ENCODE measurements at regions not wholly inside any gene's neighbourhood (a gene's known extent, or its start where the extent isn't known, plus 50 kb on each side); places are given as distances from the start of the nearest gene placed in this dataset.

GRCh38 chrX:132568291-132568690, 79.5 kb upstream of the MBNL3 start:
- H3K27ac ChIP-seq (ENCODE audit: low read length): no peak overlapping the region
- no peak for ATAC-seq
- H3K9me3 ChIP-seq (ENCODE audit: control insufficient read depth, low read length): no peaks in the 10 kb centered on the region
- H3K4me1 ChIP-seq (ENCODE audit: control insufficient read depth, insufficient read depth, low read length): no peaks in the 10 kb centered on the region
- DNase-seq: peak in 1 of 3 donors; percentile 0
- 33% methylated on average over 2 of the region's 2 CpGs for WGBS
- intact Hi-C loops (cut with DNase I): no loop called here
- no peak overlapping the region for H3K4me3 ChIP-seq (ENCODE audit: low read length)
- H3K27me3 ChIP-seq (ENCODE audit: control insufficient read depth, insufficient read depth): no peaks in the 10 kb centered on the region

GRCh38 chrX:132565273-132565672, 76.4 kb upstream of the MBNL3 start:
- Histone ChIP-seq H3K4me1 (ENCODE audit: control insufficient read depth, insufficient read depth, low read length) (no peaks in the 10 kb centered on the region), H3K27ac (ENCODE audit: low read length) (no peak overlapping the region), H3K4me3 (ENCODE audit: low read length) (no peak overlapping the region), H3K27me3 (ENCODE audit: control insufficient read depth, insufficient read depth) (no peaks in the 10 kb centered on the region), H3K9me3 (ENCODE audit: control insufficient read depth, low read length) (no peaks in the 10 kb centered on the region)
- intact Hi-C loops (cut with DNase I): no loop called here
- no peak for DNase-seq
- WGBS: 75% methylated on average over 3 of the region's 3 CpGs
- ATAC-seq: no peak

- no peaks in the 10 kb centered on the region for H3K4me1 ChIP-seq (ENCODE audit: control insufficient read depth, insufficient read depth, low read length)
- WGBS: 54% methylated on average over 2 of the region's 2 CpGs
- intact Hi-C loops (cut with DNase I): no loop called here
- ATAC-seq (no peak), DNase-seq (peak in 1 of 3 donors; percentile 0)
- no peak overlapping the region for H3K4me3 ChIP-seq (ENCODE audit: low read length)
- H3K27me3 ChIP-seq (ENCODE audit: control insufficient read depth, insufficient read depth): no peaks in the 10 kb centered on the region
- H3K27ac ChIP-seq (ENCODE audit: low read length): no peak overlapping the region
- no peaks in the 10 kb centered on the region for H3K9me3 ChIP-seq (ENCODE audit: control insufficient read depth, low read length)
Measured at GRCh38 chrX:132563976-132564375, 75.1 kb upstream of the MBNL3 start.

DNA sequence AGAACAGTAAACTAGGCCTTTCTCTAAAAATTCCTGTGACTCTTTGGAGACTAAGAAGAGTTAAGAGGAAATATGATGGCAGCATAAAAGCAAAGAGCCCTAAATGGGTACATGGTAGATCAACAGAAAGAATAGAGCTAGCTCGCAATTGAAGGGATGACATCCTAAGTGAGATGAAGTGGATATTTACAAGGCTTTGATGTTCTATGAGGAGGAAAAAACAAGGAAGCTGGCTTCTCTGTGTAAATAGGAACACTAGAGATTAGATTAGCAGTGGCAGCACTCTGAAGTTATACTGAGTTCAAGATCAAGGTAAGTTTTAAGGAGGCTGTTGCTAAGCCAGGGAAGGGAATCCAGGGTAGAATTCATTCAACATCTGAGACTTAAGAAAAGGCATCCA, 73.1 kb upstream of the MBNL3 start:
- 96% methylated on average over 1 of the region's 1 CpG for WGBS
- no peaks in the 10 kb centered on the region for H3K4me1 ChIP-seq (ENCODE audit: control insufficient read depth, insufficient read depth, low read length)
- intact Hi-C loops (cut with DNase I): no loop called here
- no peaks in the 10 kb centered on the region for H3K27me3 ChIP-seq (ENCODE audit: control insufficient read depth, insufficient read depth)
- no peak overlapping the region for H3K4me3 ChIP-seq (ENCODE audit: low read length)
- H3K9me3 ChIP-seq (ENCODE audit: control insufficient read depth, low read length): no peaks in the 10 kb centered on the region
- H3K27ac ChIP-seq (ENCODE audit: low read length): no peak overlapping the region
- ATAC-seq (no peak), DNase-seq (no peak)

- Histone ChIP-seq H3K9me3 (ENCODE audit: control insufficient read depth, low read length) (no peaks in the 10 kb centered on the region), H3K27ac (ENCODE audit: low read length) (no peak overlapping the region), H3K27me3 (ENCODE audit: control insufficient read depth, insufficient read depth) (no peaks in the 10 kb centered on the region), H3K4me1 (ENCODE audit: control insufficient read depth, insufficient read depth, low read length) (no peaks in the 10 kb centered on the region), H3K4me3 (ENCODE audit: low read length) (no peak overlapping the region)
- ATAC-seq (no peak), DNase-seq (no peak)
- intact Hi-C loops (cut with DNase I): no loop called here
- WGBS: 82% methylated on average over 4 of the region's 4 CpGs
Measured at GRCh38 chrX:132561483-132561882, 72.6 kb upstream of the MBNL3 start.

DNA sequence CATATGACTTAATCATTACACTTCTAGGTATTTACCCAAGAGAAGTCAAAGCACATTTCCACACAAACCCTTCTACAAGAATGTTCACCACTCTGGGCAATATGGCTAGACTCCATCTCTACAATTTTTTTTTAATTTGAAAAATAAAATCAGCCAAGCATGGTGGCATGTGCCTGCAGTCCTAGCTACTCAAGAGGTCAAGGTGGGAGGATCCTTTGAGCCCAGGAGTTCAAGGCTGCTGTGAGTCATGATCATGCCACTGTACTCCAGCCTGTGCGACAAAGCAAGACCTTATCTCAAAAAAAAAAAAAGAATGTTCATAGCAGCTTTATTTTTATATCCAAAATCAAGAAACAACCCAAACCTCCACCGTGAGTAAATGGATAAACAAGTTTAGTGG, 70.3 kb upstream of the MBNL3 start:
- Histone ChIP-seq H3K27ac (ENCODE audit: low read length) (no peak overlapping the region), H3K4me1 (ENCODE audit: control insufficient read depth, insufficient read depth, low read length) (no peaks in the 10 kb centered on the region), H3K27me3 (ENCODE audit: control insufficient read depth, insufficient read depth) (no peaks in the 10 kb centered on the region), H3K9me3 (ENCODE audit: control insufficient read depth, low read length) (no peaks in the 10 kb centered on the region), H3K4me3 (ENCODE audit: low read length) (no peak overlapping the region)
- no peak for DNase-seq
- ATAC-seq: no peak
- WGBS: 70% methylated on average over 2 of the region's 2 CpGs
- intact Hi-C loops (cut with DNase I): no loop called here

DNA sequence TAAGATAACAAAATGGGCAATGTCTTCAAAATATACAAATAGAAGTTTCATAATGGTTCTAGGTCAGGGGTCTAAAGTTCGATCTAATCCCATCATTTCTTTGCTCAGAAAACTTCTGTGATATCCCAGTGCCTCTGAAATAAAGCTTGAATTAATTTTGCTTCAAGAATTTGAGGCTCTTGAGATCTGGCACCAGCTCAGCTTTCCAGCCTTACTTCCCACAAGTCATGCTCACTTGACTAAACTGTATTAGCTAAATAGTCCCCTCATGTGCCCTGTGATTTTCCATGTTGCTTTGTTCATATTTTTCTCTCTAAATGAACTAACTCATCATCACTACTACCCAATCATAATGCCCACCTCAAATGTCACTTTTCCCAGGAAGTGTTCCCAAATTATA, 50.8 kb upstream of the MBNL3 start:
- intact Hi-C loops (cut with DNase I): no loop called here
- Histone ChIP-seq H3K27ac (ENCODE audit: low read length) (no peak overlapping the region), H3K4me1 (ENCODE audit: control insufficient read depth, insufficient read depth, low read length) (no peaks in the 10 kb centered on the region), H3K4me3 (ENCODE audit: low read length) (no peak overlapping the region), H3K9me3 (ENCODE audit: control insufficient read depth, low read length) (no peaks in the 10 kb centered on the region), H3K27me3 (ENCODE audit: control insufficient read depth, insufficient read depth) (no peaks in the 10 kb centered on the region)
- 88% methylated on average over 1 of the region's 1 CpG for WGBS
- no peak for DNase-seq
- ATAC-seq: no peak

Data from right cardiac atrium (tissue), 5 donors.